IMR-90 (cell line): ENCODE measurements at regions not wholly inside any gene's neighbourhood (a gene's known extent, or its start where the extent isn't known, plus 50 kb on each side); places are given as distances from the start of the nearest gene placed in this dataset.

ENCODE experiments used
- ATAC-seq: fragments of 200-7000 bp; cut with Tn5 transposase; 2 replicates; pipeline ENCODE4 v1.9.1; 2020; ENCODE audit warnings: low read depth, mild to moderate bottlenecking, moderate library complexity
- BruUV-seq: library from RNA; stranded (reverse); fragments of 400-500 nt; replicated peaks from 2 replicates; lab custom pipeline; 2021; lab: Mats Ljungman, UMichigan
- CTCF ChIA-PET: fragments of 300-600 bp; formaldehyde crosslinking; extraction: SDS; loops from one replicate; lab custom pipeline; 2021; ENCODE audit warnings: antibody characterized with exemption; lab: Yijun Ruan, JAX
- POLR2A ChIA-PET: fragments of 300-600 bp; sonication (Branson Sonifier 250); formaldehyde crosslinking; loops from one replicate; lab custom pipeline; 2022; ENCODE audit warnings: antibody characterized with exemption; ENCODE audit not compliant: unreplicated experiment; lab: Charles Lee
- DNase-seq: peaks from one replicate; pipeline ENCODE4 v3.0.0; 2013
- H2AFZ ChIP-seq: replicated peaks from 2 replicates; pipeline ENCODE3; 2013; ENCODE audit warnings: low read length, mild to moderate bottlenecking; ENCODE audit not compliant: poor library complexity
- H2AK5ac ChIP-seq: 2 replicates; pipeline ENCODE4 v1.6.1; 2013; ENCODE audit warnings: low read depth, low read length, inconsistent platforms
- H2AK9ac ChIP-seq: replicated peaks from 2 replicates; pipeline ENCODE3; 2013; ENCODE audit warnings: mild to moderate bottlenecking, low read depth, low read length, moderate library complexity; ENCODE audit not compliant: poor library complexity
- H2BK120ac ChIP-seq: 2 replicates; pipeline ENCODE4 v1.6.1; 2013; ENCODE audit warnings: low read depth, low read length, inconsistent platforms
- H2BK15ac ChIP-seq: 3 replicates; pipeline ENCODE4 v1.6.1; 2013; ENCODE audit warnings: low read depth, low read length, inconsistent platforms
- H2BK20ac ChIP-seq: 2 replicates; pipeline ENCODE4 v1.6.1; 2013; ENCODE audit warnings: low read depth, mild to moderate bottlenecking, inconsistent platforms, low read length, moderate library complexity
- H2BK5ac ChIP-seq: 2 replicates; pipeline ENCODE4 v1.6.1; 2013; ENCODE audit warnings: mild to moderate bottlenecking, low read depth, low read length, inconsistent platforms; ENCODE audit not compliant: poor library complexity, severe bottlenecking
- H3K14ac ChIP-seq: replicated peaks from 2 replicates; pipeline ENCODE4 v1.6.1; 2013; ENCODE audit warnings: low read depth, low read length, inconsistent platforms
- H3K18ac ChIP-seq: 2 replicates; pipeline ENCODE4 v1.6.1; 2013; ENCODE audit warnings: low read depth, low read length, control low read depth
- H3K23ac ChIP-seq: 2 replicates; pipeline ENCODE4 v1.6.1; 2013; ENCODE audit warnings: low read depth, low read length, inconsistent platforms
- H3K27ac ChIP-seq: 2 replicates; pipeline ENCODE4 v1.5.1; 2013; ENCODE audit warnings: mild to moderate bottlenecking, control low read depth, low read length; ENCODE audit not compliant: insufficient read depth
- H3K27me3 ChIP-seq: 2 replicates; pipeline ENCODE4 v1.6.1; 2013; ENCODE audit warnings: low read length; ENCODE audit not compliant: control insufficient read depth, insufficient read depth
- H3K36me3 ChIP-seq: 2 replicates; pipeline ENCODE4 v1.6.1; 2013; ENCODE audit warnings: low read length, mixed read lengths; ENCODE audit not compliant: control insufficient read depth, insufficient read depth
- H3K4ac ChIP-seq: 2 replicates; pipeline ENCODE4 v1.6.1; 2013; ENCODE audit warnings: low read depth, low read length, inconsistent platforms
- H3K4me1 ChIP-seq: 2 replicates; pipeline ENCODE4 v1.6.1; 2013; ENCODE audit warnings: low read length, mixed read lengths; ENCODE audit not compliant: control insufficient read depth, insufficient read depth
- H3K4me2 ChIP-seq: 2 replicates; pipeline ENCODE4 v1.6.1; 2013; ENCODE audit warnings: low read depth, mild to moderate bottlenecking, control low read depth, low read length, moderate library complexity
- H3K4me3 ChIP-seq: 2 replicates; pipeline ENCODE4 v1.5.1; 2013; ENCODE audit warnings: low read depth, mild to moderate bottlenecking, control low read depth, low read length, moderate library complexity; ENCODE audit not compliant: insufficient read depth
- H3K56ac ChIP-seq: 2 replicates; pipeline ENCODE4 v1.6.1; 2013; ENCODE audit warnings: low read length, inconsistent platforms; ENCODE audit not compliant: insufficient read depth; ENCODE audit errors: extremely low read depth
- H3K79me1 ChIP-seq, 2 experiments: 2 replicates each; pipeline ENCODE4 v1.6.1; 2013; ENCODE audit warnings: low read length in 2 of 2, inconsistent platforms in 1 of 2, low read depth in 1 of 2
- H3K9ac ChIP-seq: 2 replicates; pipeline ENCODE4 v1.6.1; 2013; ENCODE audit warnings: low read depth, low read length, control low read depth
- H3K9me1 ChIP-seq: 2 replicates; pipeline ENCODE4 v1.6.1; 2013; ENCODE audit warnings: low read length, inconsistent platforms; ENCODE audit not compliant: insufficient read depth
- H3K9me3 ChIP-seq: 2 replicates; pipeline ENCODE4 v1.6.1; 2013; ENCODE audit warnings: low read length; ENCODE audit not compliant: control insufficient read depth, insufficient read depth
- H4K20me1 ChIP-seq: 2 replicates; pipeline ENCODE4 v1.6.1; 2013; ENCODE audit warnings: low read length, inconsistent platforms; ENCODE audit not compliant: insufficient read depth
- H4K5ac ChIP-seq: 2 replicates; pipeline ENCODE4 v1.6.1; 2013; ENCODE audit warnings: mild to moderate bottlenecking, low read depth, low read length, control low read depth
- H4K8ac ChIP-seq, 2 experiments: 2 replicates each; pipeline ENCODE4 v1.6.1; 2013; ENCODE audit warnings: low read depth in 2 of 2, low read length in 2 of 2, control low read depth in 1 of 2, inconsistent platforms in 1 of 2
- H4K91ac ChIP-seq: 2 replicates; pipeline ENCODE4 v1.6.1; 2013; ENCODE audit warnings: low read depth, low read length, inconsistent platforms; ENCODE audit not compliant: insufficient read depth
- BHLHE40 ChIP-seq: fragments of 150-350 bp; IDR thresholded peaks from 2 replicates; pipeline ENCODE4 v1.6.1; 2016; ENCODE audit warnings: mild to moderate bottlenecking, low read depth, low read length
- CEBPB ChIP-seq: IDR thresholded peaks from 2 replicates; pipeline ENCODE4 v1.6.1; 2012; ENCODE audit warnings: low read depth, low read length, improper control_type of control experiment
- CHD1 ChIP-seq: IDR thresholded peaks from 2 replicates; pipeline ENCODE4 v1.6.1; 2012; ENCODE audit warnings: low read depth, low read length, improper control_type of control experiment
- FOS ChIP-seq: fragments of 150-350 bp; IDR thresholded peaks from 2 replicates; pipeline ENCODE4 v1.6.1; 2016; ENCODE audit warnings: low read depth, low read length
- MAFK ChIP-seq: IDR thresholded peaks from 2 replicates; pipeline ENCODE4 v1.6.1; 2012; ENCODE audit warnings: low read depth, low read length, improper control_type of control experiment
- MAZ ChIP-seq: IDR thresholded peaks from 2 replicates; pipeline ENCODE4 v1.6.1; 2012; ENCODE audit warnings: low read depth, mild to moderate bottlenecking, low read length, improper control_type of control experiment, moderate library complexity, borderline replicate concordance
- MXI1 ChIP-seq: IDR thresholded peaks from 2 replicates; pipeline ENCODE4 v1.6.1; 2012; ENCODE audit warnings: low read depth, mild to moderate bottlenecking, low read length, moderate library complexity, borderline replicate concordance
- NFE2L2 ChIP-seq: fragments of 150-350 bp; IDR thresholded peaks from 2 replicates; pipeline ENCODE4 v1.6.1; 2016; ENCODE audit warnings: low read depth, mild to moderate bottlenecking, low read length
- POLR2A ChIP-seq: IDR thresholded peaks from 2 replicates; pipeline ENCODE4 v1.6.1; 2012; ENCODE audit warnings: mild to moderate bottlenecking, low read depth, low read length
- RAD21 ChIP-seq: IDR thresholded peaks from 2 replicates; pipeline ENCODE4 v1.6.1; 2012; ENCODE audit warnings: low read length, improper control_type of control experiment
- RCOR1 ChIP-seq: IDR thresholded peaks from 2 replicates; pipeline ENCODE4 v1.6.1; 2012; ENCODE audit warnings: mild to moderate bottlenecking, low read length, improper control_type of control experiment; ENCODE audit not compliant: insufficient replicate concordance
- RFX5 ChIP-seq: IDR thresholded peaks from 2 replicates; pipeline ENCODE4 v1.8.0; 2012; ENCODE audit warnings: low read depth, mild to moderate bottlenecking, low read length, moderate library complexity
- SMC3 ChIP-seq: fragments of 150-350 bp; IDR thresholded peaks from 2 replicates; pipeline ENCODE4 v1.6.1; 2016; ENCODE audit warnings: low read depth, mild to moderate bottlenecking, antibody characterized with exemption, low read length, moderate library complexity
- WGBS, 2 experiments: methylation state at CpG; one replicate each; pipeline versions ENCODE4 v1.1.5 to v1.1.7; 2013; ENCODE audit warnings: missing lambda C conversion rate in 2 of 2; ENCODE audit not compliant: insufficient read length in 1 of 2; ENCODE audit errors: extremely low coverage in 2 of 2; 5-methylcytosine and 5-hydroxymethylcytosine counted together
- dilution Hi-C: fragments of 300-500 bp; cut with HindIII; formaldehyde crosslinking; loops from one replicate; pipeline ENCODE4 v1.14.3; 2018; ENCODE audit warnings: low sequenced_read_pairs; ENCODE audit not compliant: unreplicated experiment
- in situ Hi-C: fragments of 300-500 bp; cut with MboI; formaldehyde crosslinking; loops from 3 replicates; pipeline ENCODE4 v1.14.3; 2019; ENCODE audit warnings: low sequenced_read_pairs, inconsistent platforms, mixed read lengths
- intact Hi-C: fragments of 100-400 bp; cut with micrococcal nuclease; formaldehyde crosslinking; loops from 2 replicates; pipeline ENCODE4 v1.10.0; 2022
- TF ChIP-seq, protein P1 (sequence below): conservative IDR thresholded peaks from 2 replicates; pipeline ENCODE4 v1.5.1; 2012; ENCODE audit warnings: mild to moderate bottlenecking, low read depth, low read length, improper control_type of control experiment
- TF ChIP-seq, protein P2 (sequence below): fragments of 150-350 bp; IDR thresholded peaks from 2 replicates; pipeline ENCODE4 v1.6.1; 2017; ENCODE audit warnings: mild to moderate bottlenecking, antibody characterized with exemption, low read length, low read depth
- TF ChIP-seq, protein P3 (sequence below): fragments of 150-350 bp; IDR thresholded peaks from 2 replicates; pipeline ENCODE4 v1.6.1; 2016; ENCODE audit warnings: low read depth, mild to moderate bottlenecking, low read length, moderate library complexity, borderline replicate concordance

DNA sequence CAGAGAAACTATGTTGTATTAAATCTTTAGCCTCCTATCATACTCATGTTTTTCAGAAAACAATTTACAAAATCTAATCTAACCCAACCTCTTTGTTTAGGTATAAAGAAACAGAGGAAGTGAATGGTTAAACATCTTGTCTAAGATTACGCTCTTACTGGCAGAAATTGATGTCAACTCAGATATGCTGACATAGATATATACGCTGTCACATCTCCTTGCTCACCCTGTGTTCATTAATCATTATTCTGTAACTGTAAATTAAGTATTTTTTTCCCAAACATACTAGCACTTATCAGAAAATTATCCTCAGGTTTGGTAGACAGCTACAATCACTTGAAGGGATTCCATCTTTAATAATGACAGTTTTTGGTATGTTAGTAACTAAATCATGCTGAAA lies 1127.6 kb upstream of the SEL1L start:
- no peak overlapping the region for H2BK15ac ChIP-seq
- intact Hi-C loops (no loop called here), dilution Hi-C loops (no loop called here), in situ Hi-C loops (no loop called here)
- no peak for ATAC-seq
- H2AK9ac ChIP-seq: no peak overlapping the region
- no peaks in the 10 kb centered on the region for H3K4me1 ChIP-seq
- TF ChIP-seq POLR2A (no peak), RFX5 (no peak), SMC3 (no peak), NFE2L2 (no peak), RAD21 (no peak), MXI1 (no peak), MAFK (no peak), MAZ (no peak), FOS (no peak), RCOR1 (no peak), BHLHE40 (no peak), CHD1 (no peak), CEBPB (no peak)
- TF ChIP-seq, protein P1, sequence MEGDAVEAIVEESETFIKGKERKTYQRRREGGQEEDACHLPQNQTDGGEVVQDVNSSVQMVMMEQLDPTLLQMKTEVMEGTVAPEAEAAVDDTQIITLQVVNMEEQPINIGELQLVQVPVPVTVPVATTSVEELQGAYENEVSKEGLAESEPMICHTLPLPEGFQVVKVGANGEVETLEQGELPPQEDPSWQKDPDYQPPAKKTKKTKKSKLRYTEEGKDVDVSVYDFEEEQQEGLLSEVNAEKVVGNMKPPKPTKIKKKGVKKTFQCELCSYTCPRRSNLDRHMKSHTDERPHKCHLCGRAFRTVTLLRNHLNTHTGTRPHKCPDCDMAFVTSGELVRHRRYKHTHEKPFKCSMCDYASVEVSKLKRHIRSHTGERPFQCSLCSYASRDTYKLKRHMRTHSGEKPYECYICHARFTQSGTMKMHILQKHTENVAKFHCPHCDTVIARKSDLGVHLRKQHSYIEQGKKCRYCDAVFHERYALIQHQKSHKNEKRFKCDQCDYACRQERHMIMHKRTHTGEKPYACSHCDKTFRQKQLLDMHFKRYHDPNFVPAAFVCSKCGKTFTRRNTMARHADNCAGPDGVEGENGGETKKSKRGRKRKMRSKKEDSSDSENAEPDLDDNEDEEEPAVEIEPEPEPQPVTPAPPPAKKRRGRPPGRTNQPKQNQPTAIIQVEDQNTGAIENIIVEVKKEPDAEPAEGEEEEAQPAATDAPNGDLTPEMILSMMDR: no peak
- TF ChIP-seq, protein P2, sequence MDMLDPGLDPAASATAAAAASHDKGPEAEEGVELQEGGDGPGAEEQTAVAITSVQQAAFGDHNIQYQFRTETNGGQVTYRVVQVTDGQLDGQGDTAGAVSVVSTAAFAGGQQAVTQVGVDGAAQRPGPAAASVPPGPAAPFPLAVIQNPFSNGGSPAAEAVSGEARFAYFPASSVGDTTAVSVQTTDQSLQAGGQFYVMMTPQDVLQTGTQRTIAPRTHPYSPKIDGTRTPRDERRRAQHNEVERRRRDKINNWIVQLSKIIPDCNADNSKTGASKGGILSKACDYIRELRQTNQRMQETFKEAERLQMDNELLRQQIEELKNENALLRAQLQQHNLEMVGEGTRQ: no peak
- TF ChIP-seq, protein P3, sequence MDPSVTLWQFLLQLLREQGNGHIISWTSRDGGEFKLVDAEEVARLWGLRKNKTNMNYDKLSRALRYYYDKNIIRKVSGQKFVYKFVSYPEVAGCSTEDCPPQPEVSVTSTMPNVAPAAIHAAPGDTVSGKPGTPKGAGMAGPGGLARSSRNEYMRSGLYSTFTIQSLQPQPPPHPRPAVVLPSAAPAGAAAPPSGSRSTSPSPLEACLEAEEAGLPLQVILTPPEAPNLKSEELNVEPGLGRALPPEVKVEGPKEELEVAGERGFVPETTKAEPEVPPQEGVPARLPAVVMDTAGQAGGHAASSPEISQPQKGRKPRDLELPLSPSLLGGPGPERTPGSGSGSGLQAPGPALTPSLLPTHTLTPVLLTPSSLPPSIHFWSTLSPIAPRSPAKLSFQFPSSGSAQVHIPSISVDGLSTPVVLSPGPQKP: no peak
- POLR2A ChIA-PET: no interaction called here
- H3K14ac ChIP-seq: no peak overlapping the region
- H4K91ac ChIP-seq: no peak overlapping the region
- CTCF ChIA-PET: no interaction called here
- H3K9me1 ChIP-seq: no peaks in the 10 kb centered on the region
- WGBS, 2 experiments: no CpG with 5 or more reads among the region's 2 CpGs
- H2BK20ac ChIP-seq: no peak overlapping the region
- H2BK5ac ChIP-seq: no peak overlapping the region
- no TSS peak for BruUV-seq
- no peak overlapping the region for H2BK120ac ChIP-seq
- H3K56ac ChIP-seq: no peak overlapping the region
- no peaks in the 10 kb centered on the region for H4K20me1 ChIP-seq
- no peak for DNase-seq
- no peaks in the 10 kb centered on the region for H3K79me1 ChIP-seq
- no peak overlapping the region for H3K4me3 ChIP-seq
- H4K8ac ChIP-seq: no peak overlapping the region
- no peak overlapping the region for H2AFZ ChIP-seq
- H3K27ac ChIP-seq: no peak overlapping the region
- H3K36me3 ChIP-seq: no peaks in the 10 kb centered on the region
- no peaks in the 10 kb centered on the region for H3K27me3 ChIP-seq
- H3K23ac ChIP-seq: no peak overlapping the region
- H3K4me2 ChIP-seq: no peak overlapping the region
- H3K18ac ChIP-seq: no peak overlapping the region
- H2AK5ac ChIP-seq: no peak overlapping the region
- H3K4ac ChIP-seq: no peak overlapping the region
- no peak overlapping the region for H4K5ac ChIP-seq
- no peaks in the 10 kb centered on the region for H3K9me3 ChIP-seq
- no peak overlapping the region for H3K9ac ChIP-seq
